Esophagus muscularis mucosa (tissue), 4 donors: ENCODE measurements at regions not wholly inside any gene's neighbourhood (a gene's known extent, or its start where the extent isn't known, plus 50 kb on each side); places are given as distances from the start of the nearest gene placed in this dataset.
A peak's percentile ranks its signal among the peaks of the same experiment; 100 is the strongest.
"Not testable (repeated sequence)": the region's sequence is repeated elsewhere in the genome, so short reads cannot be mapped to it uniquely, and the experiment has no call there.

Experiments used
- DNase-seq: peaks from one replicate; pipeline ENCODE4 v3.0.0-alpha.2; 2017; ENCODE audit errors: extremely low spot score
- H3K27ac ChIP-seq, 4 donors: fragments of 200-600 bp; sonication (generic); replicated peaks in 1 of 4; 1 replicate in 3 of 4; 2 replicates in 1 of 4; pipeline ENCODE4 v1.5.1; 2016 to 2019; ENCODE audit warnings: mild to moderate bottlenecking in 1 of 4
- H3K27me3 ChIP-seq, 4 donors: fragments of 200-600 bp; sonication (generic); one replicate each; pipeline versions ENCODE4 v1.5.1 to v1.6.0; 2016 to 2019
- H3K36me3 ChIP-seq, 4 donors: fragments of 200-600 bp; sonication (generic); one replicate each; pipeline ENCODE4 v1.5.1; 2016 to 2019
- H3K4me1 ChIP-seq, 4 donors: fragments of 200-600 bp; sonication (generic); one replicate each; pipeline ENCODE4 v1.5.1; 2016 to 2019
- H3K4me3 ChIP-seq, 4 donors: fragments of 200-600 bp; sonication (generic); 1 replicate in 2 of 4; 2 replicates in 2 of 4; pipeline ENCODE4 v1.5.1; 2016 to 2019; ENCODE audit warnings: mild to moderate bottlenecking in 4 of 4, moderate library complexity in 1 of 4
- H3K9me3 ChIP-seq, 4 donors: fragments of 200-600 bp; sonication (generic); 1 replicate in 3 of 4; 2 replicates in 1 of 4; pipeline ENCODE4 v1.5.1; 2016 to 2019
- CTCF ChIP-seq, 3 experiments: fragments of 200-600 bp in 2 of 3; fragments of 450-650 bp in 1 of 3; sonication (generic) in 2 of 3; IDR thresholded peaks; one replicate each; pipeline ENCODE4 v1.5.1; 2017 to 2019; ENCODE audit warnings: antibody characterized with exemption in 3 of 3, mild to moderate bottlenecking in 2 of 3, moderate library complexity in 1 of 3
- EP300 ChIP-seq: sonication (generic); formaldehyde crosslinking; IDR thresholded peaks from one replicate; pipeline ENCODE4 v1.6.1; 2017; ENCODE audit warnings: antibody characterized with exemption
- POLR2A ChIP-seq: fragments of 450-650 bp; IDR thresholded peaks from one replicate; pipeline ENCODE4 v1.6.1; 2017; ENCODE audit warnings: antibody characterized with exemption, moderate library complexity, mild to moderate bottlenecking, low read depth
- POLR2AphosphoS5 ChIP-seq, 2 donors: sonication (generic); formaldehyde crosslinking; IDR thresholded peaks; one replicate each; pipeline ENCODE4 v1.6.1; 2017; ENCODE audit warnings: antibody characterized with exemption in 2 of 2
- WGBS: methylation state at CpG from one replicate; pipeline ENCODE4 v1.1.5; 2018; 5-methylcytosine and 5-hydroxymethylcytosine counted together
- intact Hi-C: fragments of 100-400 bp; cut with DNase I; formaldehyde crosslinking; loops from one replicate; pipeline ENCODE4 v1.15.1; 2023

- TF ChIP-seq POLR2AphosphoS5 (IDR thresholded peaks at IDR 0.05) (peak in 1 of 2 donors; percentile 11), EP300 (no peak)
- H3K27me3 ChIP-seq: no peaks in the 10 kb centered on the region
- peaks cover 0 to 5% (median 2%) of the 10 kb centered on the region in 4 donors for H3K9me3 ChIP-seq
- H3K4me3 ChIP-seq: no peak overlapping the region
- intact Hi-C loops: loop anchor here (5.0 kb wide), 1 partner anchor 183 kb away; the partner anchor contains the start of gene FAM43A
- H3K27ac ChIP-seq: peak overlapping the region; percentile 46 to 66 (median 59)
- WGBS: 78% methylated on average over 11 of the region's 13 CpGs
- H3K4me1 ChIP-seq: peaks cover 30 to 33% (median 32%) of the 10 kb centered on the region in 4 donors
- no peak for DNase-seq
- H3K36me3 ChIP-seq: no peaks in the 10 kb centered on the region
Measured at GRCh38 chr3:194870394-194871110, 184.9 kb downstream of the FAM43A start.

- Histone ChIP-seq H3K27ac (peak overlapping the region; percentile 46 to 66 (median 59)), H3K9me3 (peaks cover 0 to 5% (median 2%) of the 10 kb centered on the region in 4 donors)
Measured at GRCh38 chr3:194871143-194871863, 185.6 kb downstream of the FAM43A start.

GRCh38 chr3:194871864-194872668 is 186.4 kb downstream of the FAM43A start:
- no peak for DNase-seq
- H3K9me3 ChIP-seq: peaks cover 0 to 5% (median 2%) of the 10 kb centered on the region in 4 donors
- WGBS: 71% methylated on average over 14 of the region's 14 CpGs
- H3K36me3 ChIP-seq: no peaks in the 10 kb centered on the region
- no peak overlapping the region for H3K4me3 ChIP-seq
- intact Hi-C loops: loop anchor here (5.0 kb wide), 1 partner anchor 185 kb away; the partner anchor contains the start of gene FAM43A
- peaks cover 30 to 39% (median 35%) of the 10 kb centered on the region in 4 donors for H3K4me1 ChIP-seq
- peak overlapping the region; percentile 46 to 66 (median 59) for H3K27ac ChIP-seq
- H3K27me3 ChIP-seq: no peaks in the 10 kb centered on the region
- TF ChIP-seq POLR2AphosphoS5 (IDR thresholded peaks at IDR 0.05) (no peak), POLR2A (no peak), EP300 (no peak)

More at GRCh38 chr3:194871143-194871863, 185.6 kb downstream of the FAM43A start:
- H3K4me1 ChIP-seq: peaks cover 26 to 34% (median 30%) of the 10 kb centered on the region in 4 donors
- intact Hi-C loops: loop anchor here (5.0 kb wide), 1 partner anchor 184 kb away; the partner anchor contains the start of gene FAM43A
- H3K36me3 ChIP-seq: no peaks in the 10 kb centered on the region
- no peak overlapping the region for H3K4me3 ChIP-seq
- H3K27me3 ChIP-seq: no peaks in the 10 kb centered on the region
- no peak for TF ChIP-seq POLR2A
- TF ChIP-seq POLR2AphosphoS5 (IDR thresholded peaks at IDR 0.05): peak in 1 of 2 donors; percentile 34
- DNase-seq: no peak
- WGBS: 51% methylated on average over 8 of the region's 13 CpGs

- peak overlapping the region in 1 of 4 donors; percentile 46 for H3K27ac ChIP-seq
- 35% methylated on average over 2 of the region's 2 CpGs for WGBS
- intact Hi-C loops: loop anchor here (5.0 kb wide), 1 partner anchor 185 kb away; the partner anchor contains the start of gene FAM43A
Measured at GRCh38 chr3:194872669-194872977, 186.9 kb downstream of the FAM43A start.

GRCh38 chr3:194873474-194873873 is 187.8 kb downstream of the FAM43A start:
- peaks cover 41 to 47% (median 41%) of the 10 kb centered on the region in 4 donors for H3K4me1 ChIP-seq
- not testable (repeated sequence) for H3K27ac ChIP-seq, H3K36me3 ChIP-seq, H3K9me3 ChIP-seq, H3K4me3 ChIP-seq, DNase-seq, H3K27me3 ChIP-seq
- intact Hi-C loops: loop anchor here (5.0 kb wide), 1 partner anchor 186 kb away; the partner anchor contains the start of gene FAM43A
- WGBS: 93% methylated on average over 10 of the region's 10 CpGs

More at GRCh38 chr3:194872669-194872977, 186.9 kb downstream of the FAM43A start:
- Histone ChIP-seq H3K4me1 (peaks cover 36 to 42% (median 40%) of the 10 kb centered on the region in 4 donors), H3K36me3 (no peaks in the 10 kb centered on the region), H3K9me3 (peaks cover 0 to 5% (median 2%) of the 10 kb centered on the region in 4 donors), H3K27me3 (no peaks in the 10 kb centered on the region), H3K4me3 (no peak overlapping the region)
- no peak for DNase-seq
- TF ChIP-seq POLR2AphosphoS5 (IDR thresholded peaks at IDR 0.05) (no peak), CTCF (IDR thresholded peaks at IDR 0.05) (no peak), POLR2A (no peak), EP300 (no peak)

GRCh38 chr3:194874206-194874605 is 188.5 kb downstream of the FAM43A start:
- H3K27me3 ChIP-seq: no peaks in the 10 kb centered on the region
- H3K36me3 ChIP-seq: no peaks in the 10 kb centered on the region
- WGBS: 86% methylated on average over 5 of the region's 5 CpGs
- no peak overlapping the region for H3K27ac ChIP-seq
- peaks cover 41 to 54% (median 47%) of the 10 kb centered on the region in 4 donors for H3K4me1 ChIP-seq
- H3K4me3 ChIP-seq: no peak overlapping the region
- H3K9me3 ChIP-seq: peaks cover 0 to 5% (median 2%) of the 10 kb centered on the region in 4 donors
- no peak for TF ChIP-seq POLR2A
- no peak for TF ChIP-seq EP300
- TF ChIP-seq POLR2AphosphoS5 (IDR thresholded peaks at IDR 0.05): no peak
- TF ChIP-seq CTCF (IDR thresholded peaks at IDR 0.05): no peak
- intact Hi-C loops: loop anchor here (5.0 kb wide), 1 partner anchor 187 kb away; the partner anchor contains the start of gene FAM43A
- peak; percentile 5 for DNase-seq
